ENCODE measurements at regions not wholly inside any gene's neighbourhood (a gene's known extent, or its start where the extent isn't known, plus 50 kb on each side); places are given as distances from the start of the nearest gene placed in this dataset.

GRCh38 chr14:34035177-34035933 is 84.5 kb upstream of the EGLN3 start (continued):
- TF ChIP-seq CXXC5 (CRISPR knock-in tag; IDR thresholded peaks at IDR 0.05) (peak; percentile 53), CREB3 (tag; conservative IDR thresholded peaks at IDR 0.05; ENCODE audit: low read depth) (no peak), ID3 (CRISPR knock-in tag; IDR thresholded peaks at IDR 0.05) (no peak), ID3 (tag; IDR thresholded peaks at IDR 0.05) (0 out of 2 replicates have a peak, but pooled peaks have one; percentile 19)

GRCh38 chr14:34034447-34035176 is 83.7 kb upstream of the EGLN3 start:
- POLR2A ChIA-PET: interaction anchor here (0.7 to 1.3 kb wide), 3 partner anchors 10 to 25 kb away, joined by 3 to 4 read pairs (median 3); no protein-coding TSS in a partner anchor
- H3K4me3 ChIP-seq: no peak overlapping the region
- ATAC-seq: no peak
- in situ Hi-C loops (cut with MboI): no loop called here
- no peak for DNase-seq (ENCODE audit: extremely low read depth in 1 of 4, low spot score in 3 of 4)
- CTCF ChIA-PET (ENCODE audit: low intra/inter-chr PET ratio): no interaction called here
- intact Hi-C loops (cut with micrococcal nuclease): loop anchor here (5.0 kb wide), 1 partner anchor 72 kb away; no protein-coding TSS in a partner anchor
- BruUV-seq (replicated peaks): no TSS peak
- H3K9me1 ChIP-seq (ENCODE audit: control insufficient read depth, insufficient read depth, low read length): no peaks in the 10 kb centered on the region
- H3K27me3 ChIP-seq (ENCODE audit: control insufficient read depth in 2 of 2, insufficient read depth in 2 of 2, low read length in 2 of 2): no peaks in the 10 kb centered on the region; a peak in 1 of 5 replicates
- H3K79me2 ChIP-seq (ENCODE audit: control insufficient read depth, insufficient read depth, low read length): no peaks in the 10 kb centered on the region
- FAIRE-seq: no peak
- no peak overlapping the region for H3K4me2 ChIP-seq (ENCODE audit: insufficient read depth, low read length)
- 65% methylated on average over 11 of the region's 11 CpGs for WGBS (ENCODE audit: insufficient coverage, low coverage, missing lambda C conversion rate)
- H4K20me1 ChIP-seq (replicated peaks; ENCODE audit: control insufficient read depth, insufficient read depth, low read length): no peaks in the 10 kb centered on the region
- H3K9ac ChIP-seq (ENCODE audit: insufficient read depth in 1 of 2, low read depth in 2 of 2, low read length in 2 of 2): no peak overlapping the region
- H3K9me3 ChIP-seq (replicated peaks; ENCODE audit: control insufficient read depth, insufficient read depth, low read depth, low read length): no peaks in the 10 kb centered on the region
- H2AFZ ChIP-seq (ENCODE audit: low read depth, low read length): peak overlapping the region; percentile 29; the same call in 1 of the 2 replicates
- H3K4me1 ChIP-seq (replicated peaks in 1 of 2; ENCODE audit: control insufficient read depth in 2 of 2, insufficient read depth in 2 of 2, low read length in 2 of 2): peaks cover 0 to 19% of the 10 kb centered on the region in 2 experiments; a peak in 3 of 5 replicates
- H3K36me3 ChIP-seq (ENCODE audit: control insufficient read depth, insufficient read depth, low read length): no peaks in the 10 kb centered on the region
- no peak overlapping the region for H3K27ac ChIP-seq (ENCODE audit: extremely low read depth, low read depth, low read length)
- no peak for TF ChIP-seq MBD2 (IDR thresholded peaks at IDR 0.05; ENCODE audit: borderline replicate concordance, low read depth)
- TF ChIP-seq TFAM (CRISPR knock-in tag; conservative IDR thresholded peaks at IDR 0.05): no peak
- TF ChIP-seq ZNF507 (tag; conservative IDR thresholded peaks at IDR 0.05): no peak
- TF ChIP-seq ZNF76 (CRISPR knock-in tag; IDR thresholded peaks at IDR 0.05; ENCODE audit: borderline replicate concordance): no peak
- TF ChIP-seq BHLHE40 (IDR thresholded peaks at IDR 0.05; ENCODE audit: low read length): no peak
- peak; percentile 15; the same call in 1 of the 2 replicates for TF ChIP-seq ZNF589 (CRISPR knock-in tag; IDR thresholded peaks at IDR 0.05; ENCODE audit: low read depth)
- no peak for TF ChIP-seq BCLAF1 (IDR thresholded peaks at IDR 0.05; ENCODE audit: borderline replicate concordance in 1 of 2, control insufficient read depth in 1 of 2, low read depth in 2 of 2, low read length in 1 of 2)
- TF ChIP-seq ZBTB9 (CRISPR knock-in tag; IDR thresholded peaks at IDR 0.05): no peak
- TF ChIP-seq ZFPM2 (CRISPR knock-in tag; IDR thresholded peaks at IDR 0.05): no peak

All from K562 (cell line).